Pons (tissue), 1 donor: ENCODE measurements at regions not wholly inside any gene's neighbourhood (a gene's known extent, or its start where the extent isn't known, plus 50 kb on each side); places are given as distances from the start of the nearest gene placed in this dataset.

Experiments used
- DNase-seq: peaks from one replicate; pipeline ENCODE4 v3.0.0-alpha.2; 2016; ENCODE audit warnings: low spot score

GRCh38 chr2:120548627-120549608, 186.8 kb upstream of the GLI2 start:
- no peak for DNase-seq

GRCh38 chr2:120549841-120550240, 185.8 kb upstream of the GLI2 start:
- no peak for DNase-seq

- no peak for DNase-seq
These were observed 185.4 kb upstream of the GLI2 start for GRCh38 chr2:120550282-120550681.

- no peak for DNase-seq
These were observed 184.7 kb upstream of the GLI2 start for GRCh38 chr2:120550893-120551446.

GRCh38 chr2:120551522-120551921, 184.1 kb upstream of the GLI2 start:
- peak; percentile 50 for DNase-seq

- no peak for DNase-seq
These were observed 183.6 kb upstream of the GLI2 start for GRCh38 chr2:120552079-120552478.

- peak; percentile 54 for DNase-seq
These were observed 182.7 kb upstream of the GLI2 start for GRCh38 chr2:120552800-120553481.

- DNase-seq, result no peak
These were observed 181.0 kb upstream of the GLI2 start for GRCh38 chr2:120554625-120555032.

- no peak for DNase-seq
These were observed 180.6 kb upstream of the GLI2 start for GRCh38 chr2:120555092-120555491.

- no peak for DNase-seq
These were observed 178.8 kb upstream of the GLI2 start for GRCh38 chr2:120556911-120557310.

- DNase-seq, result no peak
These were observed 176.8 kb upstream of the GLI2 start for GRCh38 chr2:120558847-120559246.

GRCh38 chr2:120559401-120559800, 176.3 kb upstream of the GLI2 start:
- no peak for DNase-seq

GRCh38 chr2:120560330-120560729, 175.3 kb upstream of the GLI2 start:
- no peak for DNase-seq

- DNase-seq, result no peak
These were observed 174.2 kb upstream of the GLI2 start for GRCh38 chr2:120561379-120562035.

GRCh38 chr2:120562218-120563005, 173.3 kb upstream of the GLI2 start:
- DNase-seq, result no peak

GRCh38 chr2:120563616-120564015, 172.1 kb upstream of the GLI2 start:
- DNase-seq, result no peak

GRCh38 chr2:120564213-120565094, 171.2 kb upstream of the GLI2 start:
- DNase-seq, result no peak

- no peak for DNase-seq
These were observed 170.6 kb upstream of the GLI2 start for GRCh38 chr2:120565095-120565460.

GRCh38 chr2:120565929-120566328, 169.7 kb upstream of the GLI2 start:
- DNase-seq, result no peak

- DNase-seq, result no peak
These were observed 169.2 kb upstream of the GLI2 start for GRCh38 chr2:120566331-120567035.
